ENCODE measurements at regions not wholly inside any gene's neighbourhood (a gene's known extent, or its start where the extent isn't known, plus 50 kb on each side); places are given as distances from the start of the nearest gene placed in this dataset.

- in situ Hi-C loops (cut with HindIII; ENCODE audit: low sequenced_read_pairs): no loop called here
- no peak overlapping the region for H3K4me3 ChIP-seq (ENCODE audit: low read depth, low read length)
- TF ChIP-seq, protein P1, sequence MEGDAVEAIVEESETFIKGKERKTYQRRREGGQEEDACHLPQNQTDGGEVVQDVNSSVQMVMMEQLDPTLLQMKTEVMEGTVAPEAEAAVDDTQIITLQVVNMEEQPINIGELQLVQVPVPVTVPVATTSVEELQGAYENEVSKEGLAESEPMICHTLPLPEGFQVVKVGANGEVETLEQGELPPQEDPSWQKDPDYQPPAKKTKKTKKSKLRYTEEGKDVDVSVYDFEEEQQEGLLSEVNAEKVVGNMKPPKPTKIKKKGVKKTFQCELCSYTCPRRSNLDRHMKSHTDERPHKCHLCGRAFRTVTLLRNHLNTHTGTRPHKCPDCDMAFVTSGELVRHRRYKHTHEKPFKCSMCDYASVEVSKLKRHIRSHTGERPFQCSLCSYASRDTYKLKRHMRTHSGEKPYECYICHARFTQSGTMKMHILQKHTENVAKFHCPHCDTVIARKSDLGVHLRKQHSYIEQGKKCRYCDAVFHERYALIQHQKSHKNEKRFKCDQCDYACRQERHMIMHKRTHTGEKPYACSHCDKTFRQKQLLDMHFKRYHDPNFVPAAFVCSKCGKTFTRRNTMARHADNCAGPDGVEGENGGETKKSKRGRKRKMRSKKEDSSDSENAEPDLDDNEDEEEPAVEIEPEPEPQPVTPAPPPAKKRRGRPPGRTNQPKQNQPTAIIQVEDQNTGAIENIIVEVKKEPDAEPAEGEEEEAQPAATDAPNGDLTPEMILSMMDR (IDR thresholded peaks at IDR 0.05; ENCODE audit: low read depth, low read length, missing control alignments): no peak
- DNase-seq (ENCODE audit: low read depth): no peak
Observed at GRCh38 chr2:39504790-39505335, 67.8 kb upstream of the MAP4K3 start.

- in situ Hi-C loops (cut with HindIII; ENCODE audit: low sequenced_read_pairs): no loop called here
- H3K4me3 ChIP-seq (ENCODE audit: low read depth, low read length): no peak overlapping the region
- TF ChIP-seq, protein P1 (IDR thresholded peaks at IDR 0.05; ENCODE audit: low read depth, low read length, missing control alignments): no peak
- DNase-seq (ENCODE audit: low read depth): no peak
Observed at GRCh38 chr2:39506215-39506614, 69.1 kb upstream of the MAP4K3 start.

GRCh38 chr2:39508198-39508597 lies 71.1 kb upstream of the MAP4K3 start:
- H3K4me3 ChIP-seq (ENCODE audit: low read depth, low read length): no peak overlapping the region
- TF ChIP-seq, protein P1 (IDR thresholded peaks at IDR 0.05; ENCODE audit: low read depth, low read length, missing control alignments): no peak
- in situ Hi-C loops (cut with HindIII; ENCODE audit: low sequenced_read_pairs): no loop called here
- no peak for DNase-seq (ENCODE audit: low read depth)

GRCh38 chr2:39510140-39510539 lies 73.1 kb upstream of the MAP4K3 start:
- in situ Hi-C loops (cut with HindIII; ENCODE audit: low sequenced_read_pairs): no loop called here
- no peak for DNase-seq (ENCODE audit: low read depth)
- no peak overlapping the region for H3K4me3 ChIP-seq (ENCODE audit: low read depth, low read length)
- TF ChIP-seq, protein P1 (IDR thresholded peaks at IDR 0.05; ENCODE audit: low read depth, low read length, missing control alignments): no peak

GRCh38 chr2:39511219-39511604 lies 74.1 kb upstream of the MAP4K3 start:
- in situ Hi-C loops (cut with HindIII; ENCODE audit: low sequenced_read_pairs): no loop called here
- no peak for DNase-seq (ENCODE audit: low read depth)
- TF ChIP-seq, protein P1 (IDR thresholded peaks at IDR 0.05; ENCODE audit: low read depth, low read length, missing control alignments): no peak
- H3K4me3 ChIP-seq (ENCODE audit: low read depth, low read length): no peak overlapping the region

GRCh38 chr2:39511605-39512433 lies 74.7 kb upstream of the MAP4K3 start:
- in situ Hi-C loops (cut with HindIII; ENCODE audit: low sequenced_read_pairs): no loop called here
- no peak for DNase-seq (ENCODE audit: low read depth)
- TF ChIP-seq, protein P1 (IDR thresholded peaks at IDR 0.05; ENCODE audit: low read depth, low read length, missing control alignments): no peak
- no peak overlapping the region for H3K4me3 ChIP-seq (ENCODE audit: low read depth, low read length)

Measured in astrocyte of the cerebellum (primary cell).